ENCODE measurements at regions not wholly inside any gene's neighbourhood (a gene's known extent, or its start where the extent isn't known, plus 50 kb on each side); places are given as distances from the start of the nearest gene placed in this dataset.

DNA sequence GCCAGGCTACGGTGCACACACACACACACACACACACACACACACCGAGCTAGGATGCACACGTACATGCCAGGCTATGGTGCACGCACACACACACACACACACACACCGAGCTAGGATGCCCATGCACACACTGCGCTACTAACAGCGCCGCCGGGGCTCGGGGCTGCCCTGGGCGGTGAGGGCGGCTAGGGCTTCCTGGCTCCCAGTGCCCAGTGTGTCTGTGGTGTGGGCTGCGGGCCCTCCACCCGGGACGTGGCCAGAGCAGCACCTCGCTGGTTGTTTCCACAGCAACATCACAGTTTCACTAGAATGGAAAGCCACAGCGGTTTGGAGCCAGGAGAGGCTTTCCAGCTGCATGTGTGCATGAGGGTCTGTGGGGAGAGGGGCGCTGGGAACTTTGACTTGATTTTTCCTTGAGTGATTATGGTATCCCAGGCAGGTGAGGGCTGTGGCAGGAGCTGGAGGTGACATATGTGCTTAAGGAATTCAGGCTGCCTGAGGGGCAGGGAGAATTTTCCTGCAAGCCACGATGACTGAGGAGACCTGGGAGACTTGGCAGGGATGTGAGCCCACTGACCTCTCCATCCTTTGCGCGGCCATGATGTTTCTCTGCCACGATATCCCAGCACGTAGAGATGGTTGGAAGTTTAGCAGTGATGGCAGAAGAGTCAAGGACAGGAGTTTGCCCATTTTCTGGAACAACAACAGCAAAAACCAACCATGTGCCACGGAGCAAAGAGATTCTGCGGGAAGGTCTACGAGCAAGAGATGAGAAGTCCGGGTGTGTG, 195.9 kb downstream of the SNX19 start:
- H3K36me3 ChIP-seq, result no peaks in the 10 kb centered on the region
- TF ChIP-seq, protein P1, sequence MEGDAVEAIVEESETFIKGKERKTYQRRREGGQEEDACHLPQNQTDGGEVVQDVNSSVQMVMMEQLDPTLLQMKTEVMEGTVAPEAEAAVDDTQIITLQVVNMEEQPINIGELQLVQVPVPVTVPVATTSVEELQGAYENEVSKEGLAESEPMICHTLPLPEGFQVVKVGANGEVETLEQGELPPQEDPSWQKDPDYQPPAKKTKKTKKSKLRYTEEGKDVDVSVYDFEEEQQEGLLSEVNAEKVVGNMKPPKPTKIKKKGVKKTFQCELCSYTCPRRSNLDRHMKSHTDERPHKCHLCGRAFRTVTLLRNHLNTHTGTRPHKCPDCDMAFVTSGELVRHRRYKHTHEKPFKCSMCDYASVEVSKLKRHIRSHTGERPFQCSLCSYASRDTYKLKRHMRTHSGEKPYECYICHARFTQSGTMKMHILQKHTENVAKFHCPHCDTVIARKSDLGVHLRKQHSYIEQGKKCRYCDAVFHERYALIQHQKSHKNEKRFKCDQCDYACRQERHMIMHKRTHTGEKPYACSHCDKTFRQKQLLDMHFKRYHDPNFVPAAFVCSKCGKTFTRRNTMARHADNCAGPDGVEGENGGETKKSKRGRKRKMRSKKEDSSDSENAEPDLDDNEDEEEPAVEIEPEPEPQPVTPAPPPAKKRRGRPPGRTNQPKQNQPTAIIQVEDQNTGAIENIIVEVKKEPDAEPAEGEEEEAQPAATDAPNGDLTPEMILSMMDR (IDR thresholded peaks at IDR 0.05), result no peak
- TF ChIP-seq POLR2AphosphoS5 (IDR thresholded peaks at IDR 0.05), result no peak
- no peak for TF ChIP-seq POLR2A (IDR thresholded peaks at IDR 0.05)
- no peak for TF ChIP-seq EP300 (IDR thresholded peaks at IDR 0.05; ENCODE audit: low read depth)
- H3K9me3 ChIP-seq, result no peaks in the 10 kb centered on the region
- H3K4me1 ChIP-seq, result peaks cover 0 to 4% (median 0%) of the 10 kb centered on the region in 4 donors
- H3K27ac ChIP-seq, result no peak overlapping the region
- in situ Hi-C loops (cut with MboI; ENCODE audit: low pct_ligation_motif_present in 1 of 4, low pct_unique_long_range_greater_than_20kb in 1 of 4, low sequenced_read_pairs in 3 of 4), result no loop called here
- H3K27me3 ChIP-seq, result no peaks in the 10 kb centered on the region
- DNase-seq, result no peak
- 86 to 87% methylated on average over 4 to 22 of the region's 27 CpGs for WGBS, 2 donors (ENCODE audit: low coverage in 1 of 2)
- H3K4me3 ChIP-seq, result no peak overlapping the region
- intact Hi-C loops (cut with DNase I; ENCODE audit: low total_unique reads), result no loop called here

DNA sequence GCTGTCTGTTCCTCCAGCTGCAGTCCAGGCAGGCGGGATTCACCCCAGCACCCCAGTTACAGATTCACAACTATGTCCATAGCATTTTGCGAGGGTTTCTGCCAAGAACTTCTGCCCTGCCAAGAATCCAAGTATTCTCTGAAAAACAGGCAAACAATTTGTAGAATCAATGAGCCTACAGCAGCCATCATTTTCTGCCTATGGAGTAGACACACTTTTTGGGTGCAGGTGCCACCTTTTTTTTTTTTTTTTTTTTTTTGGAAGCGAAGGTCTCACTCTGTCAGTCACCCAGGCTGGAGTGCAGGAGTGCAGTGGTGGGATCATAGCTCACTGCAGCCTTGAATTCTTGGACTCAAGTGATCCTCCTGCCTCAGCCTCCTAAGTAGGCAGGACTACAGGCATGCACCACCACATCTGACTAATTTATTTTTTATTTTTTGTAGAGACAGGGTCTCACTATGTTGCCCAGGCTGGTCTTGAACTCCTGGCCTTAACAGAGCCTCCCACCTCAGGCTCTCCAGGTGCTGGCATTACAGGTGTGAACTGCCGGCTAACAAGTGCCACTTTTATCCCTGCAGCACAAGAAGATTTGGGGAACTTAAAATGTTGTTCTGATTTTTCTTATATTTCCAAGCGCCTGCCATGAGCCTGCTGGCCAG, 195.1 kb downstream of the SNX19 start:
- WGBS, 2 donors (ENCODE audit: low coverage in 1 of 2), result 75 to 77% methylated on average over 2 to 5 of the region's 5 CpGs
- in situ Hi-C loops (cut with MboI; ENCODE audit: low pct_ligation_motif_present in 1 of 4, low pct_unique_long_range_greater_than_20kb in 1 of 4, low sequenced_read_pairs in 3 of 4), result no loop called here
- intact Hi-C loops (cut with DNase I; ENCODE audit: low total_unique reads), result no loop called here

DNA sequence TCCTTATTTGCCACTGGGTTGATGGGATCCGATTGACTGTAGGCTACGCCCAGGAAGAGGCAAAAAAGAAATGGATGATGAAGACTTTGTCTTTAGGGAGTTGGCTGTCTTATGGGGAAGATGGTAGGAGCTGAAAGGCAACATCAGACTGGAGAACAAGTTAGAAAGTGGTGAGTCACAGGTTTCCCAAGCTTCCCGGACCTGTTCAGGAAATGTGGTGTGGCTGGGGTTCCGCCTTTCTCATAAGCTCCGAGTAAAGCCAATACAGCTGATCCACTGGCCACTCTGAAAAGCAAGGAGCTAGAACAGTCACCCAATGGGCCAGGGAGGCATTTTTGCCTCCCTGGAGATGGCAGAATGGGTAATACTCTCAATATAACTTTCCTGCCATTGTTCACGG, 194.5 kb downstream of the SNX19 start:
- H3K4me3 ChIP-seq, result no peak overlapping the region
- no peak overlapping the region for H3K27ac ChIP-seq
- no peaks in the 10 kb centered on the region for H3K36me3 ChIP-seq
- 83% methylated on average over 4 to 6 of the region's 6 CpGs for WGBS, 2 donors (ENCODE audit: low coverage in 1 of 2)
- no peaks in the 10 kb centered on the region for H3K9me3 ChIP-seq
- intact Hi-C loops (cut with DNase I; ENCODE audit: low total_unique reads), result no loop called here
- DNase-seq, result no peak
- peaks cover 0 to 10% (median 4%) of the 10 kb centered on the region in 4 donors for H3K4me1 ChIP-seq
- no peaks in the 10 kb centered on the region for H3K27me3 ChIP-seq
- in situ Hi-C loops (cut with MboI; ENCODE audit: low pct_ligation_motif_present in 1 of 4, low pct_unique_long_range_greater_than_20kb in 1 of 4, low sequenced_read_pairs in 3 of 4), result no loop called here
- TF ChIP-seq, protein P1 (IDR thresholded peaks at IDR 0.05), result no peak
- TF ChIP-seq POLR2A (IDR thresholded peaks at IDR 0.05), result no peak
- TF ChIP-seq EP300 (IDR thresholded peaks at IDR 0.05; ENCODE audit: low read depth), result no peak
- no peak for TF ChIP-seq POLR2AphosphoS5 (IDR thresholded peaks at IDR 0.05)

More for the DNA sequence above, 195.1 kb downstream of the SNX19 start:
- no peak for TF ChIP-seq POLR2A (IDR thresholded peaks at IDR 0.05)
- TF ChIP-seq, protein P1 (IDR thresholded peaks at IDR 0.05), result no peak
- no peak for TF ChIP-seq POLR2AphosphoS5 (IDR thresholded peaks at IDR 0.05)
- no peak for TF ChIP-seq EP300 (IDR thresholded peaks at IDR 0.05; ENCODE audit: low read depth)
- H3K4me1 ChIP-seq, result peaks cover 0 to 7% (median 3%) of the 10 kb centered on the region in 4 donors
- no peak for DNase-seq
- no peaks in the 10 kb centered on the region for H3K9me3 ChIP-seq
- H3K27me3 ChIP-seq, result no peaks in the 10 kb centered on the region
- no peaks in the 10 kb centered on the region for H3K36me3 ChIP-seq
- no peak overlapping the region for H3K27ac ChIP-seq
- no peak overlapping the region for H3K4me3 ChIP-seq

DNA sequence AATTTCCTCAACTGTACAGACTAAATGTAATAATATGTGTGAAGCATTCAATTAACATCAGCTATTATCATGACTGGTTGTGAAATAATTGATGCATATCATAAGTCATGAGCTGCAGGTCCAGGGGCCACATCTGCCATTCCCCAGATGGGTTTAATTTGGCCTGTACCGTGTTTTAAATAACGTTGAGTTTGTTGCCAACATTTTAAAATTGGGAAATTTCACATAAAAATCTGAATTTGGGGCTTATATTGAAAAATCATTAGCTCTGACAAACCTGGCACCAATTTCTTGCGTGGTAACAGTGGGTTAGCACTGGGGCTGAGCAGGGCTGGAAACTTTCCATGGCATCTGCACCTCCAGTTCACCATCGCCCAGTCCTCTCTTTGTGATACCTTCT, 193.9 kb downstream of the SNX19 start:
- 91 to 93% methylated on average over 3 to 4 of the region's 4 CpGs for WGBS, 2 donors (ENCODE audit: low coverage in 1 of 2)
- DNase-seq, result no peak
- no peak overlapping the region for H3K4me3 ChIP-seq
- in situ Hi-C loops (cut with MboI; ENCODE audit: low pct_ligation_motif_present in 1 of 4, low pct_unique_long_range_greater_than_20kb in 1 of 4, low sequenced_read_pairs in 3 of 4) (no loop called here), intact Hi-C loops (cut with DNase I; ENCODE audit: low total_unique reads) (no loop called here)
- no peaks in the 10 kb centered on the region for H3K27me3 ChIP-seq
- peaks cover 0 to 10% (median 4%) of the 10 kb centered on the region in 4 donors for H3K4me1 ChIP-seq
- no peak for TF ChIP-seq EP300 (IDR thresholded peaks at IDR 0.05; ENCODE audit: low read depth)
- no peak for TF ChIP-seq POLR2A (IDR thresholded peaks at IDR 0.05)
- TF ChIP-seq, protein P1 (IDR thresholded peaks at IDR 0.05), result no peak
- no peak for TF ChIP-seq POLR2AphosphoS5 (IDR thresholded peaks at IDR 0.05)
- no peaks in the 10 kb centered on the region for H3K9me3 ChIP-seq
- H3K36me3 ChIP-seq, result no peaks in the 10 kb centered on the region
- H3K27ac ChIP-seq, result no peak overlapping the region

Measured in transverse colon (tissue), 4 donors.